NT2/D1 (cell line): ENCODE measurements at regions not wholly inside any gene's neighbourhood (a gene's known extent, or its start where the extent isn't known, plus 50 kb on each side); places are given as distances from the start of the nearest gene placed in this dataset.

Experiments used
- SUZ12 ChIP-seq: IDR thresholded peaks from 2 replicates; pipeline ENCODE4 v1.6.1; 2011; ENCODE audit not compliant: insufficient read length, insufficient read depth; ENCODE audit errors: extremely low read depth
- YY1 ChIP-seq: IDR thresholded peaks from 2 replicates; pipeline ENCODE4 v1.6.1; 2011; ENCODE audit not compliant: insufficient read length, insufficient read depth

GRCh38 chr10:83459124-83459523 lies 680.2 kb upstream of the GHITM start:
- TF ChIP-seq YY1 (no peak), SUZ12 (no peak)
